B cell (primary cell): ENCODE measurements at regions not wholly inside any gene's neighbourhood (a gene's known extent, or its start where the extent isn't known, plus 50 kb on each side); places are given as distances from the start of the nearest gene placed in this dataset.

Source experiments
- ATAC-seq: fragments of 200-7000 bp; cut with Tn5 transposase; one replicate; pipeline ENCODE4 v1.10.0; 2021; ENCODE audit warnings: low read depth, mild to moderate bottlenecking, moderate number of reproducible peaks, moderate library complexity
- CTCF ChIA-PET: fragments of 350-600 bp; sonication (Branson Sonifier 250); formaldehyde crosslinking; loops from one replicate; lab custom pipeline; 2021; ENCODE audit warnings: antibody characterized with exemption, inconsistent platforms; lab: Charles Lee
- POLR2A ChIA-PET: fragments of 350-600 bp; sonication (Branson Sonifier 250); formaldehyde crosslinking; loops from one replicate; lab custom pipeline; 2021; ENCODE audit warnings: antibody characterized with exemption; lab: Charles Lee
- DNase-seq: peaks from one replicate; pipeline ENCODE4 v3.0.0; 2013
- H2AFZ ChIP-seq: 2 replicates; pipeline ENCODE4 v1.6.1; 2012; ENCODE audit warnings: mild to moderate bottlenecking, low read depth, low read length; ENCODE audit not compliant: insufficient read depth, poor library complexity, severe bottlenecking
- H3K27ac ChIP-seq, 2 donors: 1 replicate in 1 of 2; 2 replicates in 1 of 2; pipeline ENCODE4 v1.5.1; 2012 to 2013; ENCODE audit warnings: low read length in 2 of 2, mild to moderate bottlenecking in 2 of 2, moderate library complexity in 1 of 2
- H3K27me3 ChIP-seq, 4 experiments: fragments of 200-600 bp in 1 of 4; sonication (generic) in 1 of 4; replicated peaks in 1 of 4; 1 replicate in 2 of 4; 2 replicates in 2 of 4; pipeline versions ENCODE4 v1.6.1 to v1.7.0; 2013 to 2016; ENCODE audit warnings: low read length in 3 of 4, mild to moderate bottlenecking in 2 of 4, mixed read lengths in 1 of 4, moderate library complexity in 1 of 4; ENCODE audit not compliant: insufficient read depth in 4 of 4, control insufficient read depth in 3 of 4; ENCODE audit errors: control extremely low read depth in 1 of 4
- H3K36me3 ChIP-seq, 2 experiments: replicated peaks in 1 of 2; 1 replicate in 1 of 2; 2 replicates in 1 of 2; pipeline versions ENCODE4 v1.6.1 to v1.7.1; 2013; ENCODE audit warnings: low read length in 1 of 2; ENCODE audit not compliant: insufficient read depth in 2 of 2, control insufficient read depth in 1 of 2; ENCODE audit errors: control extremely low read depth in 1 of 2, extremely low read depth in 1 of 2
- H3K4me1 ChIP-seq, 2 donors: fragments of 200-600 bp in 1 of 2; sonication (generic) in 1 of 2; 1 replicate in 1 of 2; 2 replicates in 1 of 2; pipeline versions ENCODE4 v1.5.1 to v1.6.1; 2013 to 2017; ENCODE audit warnings: low read length in 2 of 2; ENCODE audit not compliant: control insufficient read depth in 2 of 2, insufficient read depth in 2 of 2
- H3K4me2 ChIP-seq: replicated peaks from 2 replicates; pipeline ENCODE3; 2012; ENCODE audit warnings: mild to moderate bottlenecking, low read depth, low read length; ENCODE audit not compliant: poor library complexity, severe bottlenecking
- H3K4me3 ChIP-seq, 5 experiments: fragments of 200-600 bp in 1 of 5; sonication (generic) in 1 of 5; 1 replicate in 3 of 5; 2 replicates in 2 of 5; pipeline versions ENCODE4 v1.5.1 to v1.7.0; 2011 to 2016; ENCODE audit warnings: low read length in 4 of 5, mild to moderate bottlenecking in 4 of 5, low read depth in 2 of 5, control low read depth in 1 of 5, moderate library complexity in 1 of 5; ENCODE audit not compliant: insufficient read depth in 1 of 5; ENCODE audit errors: control extremely low read depth in 1 of 5, extremely low read depth in 1 of 5
- H3K79me2 ChIP-seq: fragments of 200-600 bp; sonication (generic); one replicate; pipeline ENCODE4 v1.6.0; 2016; ENCODE audit warnings: low read length; ENCODE audit not compliant: control insufficient read depth, insufficient read depth
- H3K9ac ChIP-seq: fragments of 200-600 bp; sonication (generic); 2 replicates; pipeline ENCODE4 v1.6.1; 2017; ENCODE audit warnings: mild to moderate bottlenecking, low read length, moderate library complexity
- H3K9me3 ChIP-seq, 3 donors: one replicate each; pipeline versions ENCODE4 v1.6.1 to v1.7.1; 2013; ENCODE audit warnings: low read length in 2 of 3; ENCODE audit not compliant: control insufficient read depth in 2 of 3, insufficient read depth in 1 of 3; ENCODE audit errors: control extremely low read depth in 1 of 3
- H4K20me1 ChIP-seq: 2 replicates; pipeline ENCODE4 v1.6.0; 2012; ENCODE audit warnings: mild to moderate bottlenecking, low read length; ENCODE audit not compliant: insufficient read depth, control insufficient read depth, poor library complexity, severe bottlenecking
- H3K27ac Mint-ChIP-seq: one replicate; pipeline ENCODE4 v1.8.0; 2021; ENCODE audit warnings: mixed read lengths
- H3K27me3 Mint-ChIP-seq: one replicate; pipeline ENCODE4 v1.8.0; 2021; ENCODE audit warnings: mixed read lengths
- H3K4me1 Mint-ChIP-seq: one replicate; pipeline ENCODE4 v1.8.0; 2021; ENCODE audit warnings: mixed read lengths
- H3K4me3 Mint-ChIP-seq: one replicate; pipeline ENCODE4 v1.8.0; 2021; ENCODE audit warnings: mixed read lengths
- H3K9me3 Mint-ChIP-seq: one replicate; pipeline ENCODE4 v1.8.0; 2022; ENCODE audit warnings: mixed read lengths; ENCODE audit not compliant: insufficient read depth
- CTCF ChIP-seq: fragments of 200-600 bp; IDR thresholded peaks from one replicate; pipeline ENCODE4 v1.8.0; 2022; ENCODE audit warnings: antibody characterized with exemption, mild to moderate bottlenecking
- EZH2 ChIP-seq: IDR thresholded peaks from 2 replicates; pipeline ENCODE4 v1.6.1; 2012; ENCODE audit warnings: borderline replicate concordance, low read depth, mild to moderate bottlenecking, moderate library complexity, low read length; ENCODE audit not compliant: insufficient read depth, poor library complexity, severe bottlenecking
- WGBS: methylation state at CpG from one replicate; pipeline ENCODE4 v1.1.5; 2013; ENCODE audit warnings: missing lambda C conversion rate; ENCODE audit not compliant: insufficient coverage; 5-methylcytosine and 5-hydroxymethylcytosine counted together
- intact Hi-C: fragments of 100-400 bp; cut with micrococcal nuclease; formaldehyde crosslinking; loops from one replicate; pipeline ENCODE4 v1.10.0; 2022

GRCh38 chr1:209277662-209278061 lies 305.9 kb upstream of the CAMK1G start:
- Histone ChIP-seq H3K36me3 (no peaks in the 10 kb centered on the region), H4K20me1 (no peaks in the 10 kb centered on the region), H3K9ac (no peak overlapping the region), H3K27ac (no peak overlapping the region), H3K4me3 (no peak overlapping the region), H3K79me2 (no peaks in the 10 kb centered on the region), H3K4me1 (no peaks in the 10 kb centered on the region), H3K9me3 (no peaks in the 10 kb centered on the region), H3K4me2 (no peak overlapping the region), H2AFZ (no peak overlapping the region), H3K27me3 (no peaks in the 10 kb centered on the region)
- Mint-ChIP-seq H3K4me3 (no peak overlapping the region), H3K27me3 (peaks cover 14% of the 10 kb centered on the region), H3K9me3 (no peaks in the 10 kb centered on the region), H3K27ac (no peak overlapping the region), H3K4me1 (no peaks in the 10 kb centered on the region)
- WGBS: no CpG with 5 or more reads among the region's 1 CpG
- ATAC-seq (no peak), DNase-seq (no peak)
- TF ChIP-seq CTCF (no peak), EZH2 (no peak)
- intact Hi-C loops: no loop called here
- CTCF ChIA-PET: no interaction called here
- POLR2A ChIA-PET: no interaction called here

- H3K4me3 ChIP-seq: no peak overlapping the region
- H3K79me2 ChIP-seq: no peaks in the 10 kb centered on the region
- H3K27me3 ChIP-seq: no peaks in the 10 kb centered on the region
- no peaks in the 10 kb centered on the region for H4K20me1 ChIP-seq
- H3K4me1 ChIP-seq: no peaks in the 10 kb centered on the region
- CTCF ChIA-PET: no interaction called here
- Mint-ChIP-seq H3K4me1 (no peaks in the 10 kb centered on the region), H3K27me3 (peaks cover 8% of the 10 kb centered on the region), H3K27ac (no peak overlapping the region), H3K4me3 (no peak overlapping the region), H3K9me3 (no peaks in the 10 kb centered on the region)
- DNase-seq (no peak), ATAC-seq (no peak)
- TF ChIP-seq CTCF (no peak), EZH2 (no peak)
- no peaks in the 10 kb centered on the region for H3K36me3 ChIP-seq
- H3K27ac ChIP-seq: no peak overlapping the region
- intact Hi-C loops: no loop called here
- no peak overlapping the region for H3K9ac ChIP-seq
- POLR2A ChIA-PET: no interaction called here
- no peak overlapping the region for H2AFZ ChIP-seq
- H3K4me2 ChIP-seq: no peak overlapping the region
- WGBS: 0% methylated on average over 1 of the region's 1 CpG
- H3K9me3 ChIP-seq: no peaks in the 10 kb centered on the region
Observed at GRCh38 chr1:209291715-209292114, 291.8 kb upstream of the CAMK1G start.
